ENCODE measurements at regions not wholly inside any gene's neighbourhood (a gene's known extent, or its start where the extent isn't known, plus 50 kb on each side); places are given as distances from the start of the nearest gene placed in this dataset.

DNA sequence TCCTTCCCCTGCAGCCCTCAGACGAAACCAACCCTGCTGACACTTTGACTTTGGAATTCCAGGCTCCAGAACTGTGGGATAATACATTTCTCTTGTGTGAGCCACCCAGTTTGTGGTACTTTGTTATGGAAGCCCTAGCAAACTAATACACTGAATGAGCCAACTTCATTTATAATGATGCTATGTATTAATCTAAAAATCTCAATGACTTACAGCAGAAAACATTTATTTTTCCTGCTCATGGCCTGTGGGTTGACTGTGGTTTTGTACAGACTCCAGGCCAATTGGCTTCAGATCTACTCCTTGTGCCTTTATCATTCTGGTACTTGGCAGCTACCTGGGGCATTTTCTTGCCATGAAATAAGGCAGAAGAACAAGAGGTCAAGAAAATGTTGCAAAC lies 152.4 kb downstream of the EBLN2 start:
- Histone ChIP-seq H4K5ac (ENCODE audit: insufficient read length, low read depth, low read length) (no peak overlapping the region), H2BK15ac (ENCODE audit: low read length) (no peak overlapping the region), H3K4me3 (ENCODE audit: extremely low read depth in 1 of 4, insufficient read depth in 2 of 4, low read depth in 3 of 4, low read length in 4 of 4) (no peak overlapping the region), H3K56ac (replicated peaks; ENCODE audit: insufficient read length, low read depth, low read length) (no peak overlapping the region), H3K4ac (replicated peaks; ENCODE audit: insufficient read length, low read depth, low read length) (no peak overlapping the region), H4K20me1 (replicated peaks in 1 of 2; ENCODE audit: control insufficient read depth in 1 of 2, insufficient read depth in 2 of 2, low read length in 2 of 2) (no peaks in the 10 kb centered on the region), H3K27ac (ENCODE audit: low read depth, low read length) (no peak overlapping the region), H4K91ac (replicated peaks; ENCODE audit: insufficient read length, low read length) (no peak overlapping the region), H3K4me1 (replicated peaks in 1 of 4; ENCODE audit: control insufficient read depth in 3 of 4, insufficient read depth in 4 of 4, low read length in 3 of 4) (no peaks in the 10 kb centered on the region), H2AK5ac (ENCODE audit: low read depth, low read length) (no peak overlapping the region), H2BK12ac (ENCODE audit: low read depth, low read length) (no peak overlapping the region), H3K18ac (ENCODE audit: extremely low read depth, low read length) (no peak overlapping the region), H2BK5ac (ENCODE audit: low read depth, low read length) (no peak overlapping the region), H4K8ac (ENCODE audit: extremely low read depth, insufficient read depth, low read length) (no peak overlapping the region), H3K9ac (replicated peaks in 1 of 4; ENCODE audit: extremely low read depth in 1 of 4, low read depth in 3 of 4, low read length in 3 of 4) (no peak overlapping the region), H2AFZ (ENCODE audit: low read length) (no peak overlapping the region), H3K14ac (ENCODE audit: insufficient read length) (no peak overlapping the region), H3K23ac (ENCODE audit: insufficient read length) (no peak overlapping the region), H3K9me3 (ENCODE audit: insufficient read depth in 2 of 2, low read depth in 1 of 2, low read length in 1 of 2) (no peaks in the 10 kb centered on the region), H3K79me1 (ENCODE audit: low read depth, low read length) (no peaks in the 10 kb centered on the region), H3K23me2 (ENCODE audit: low read depth, low read length) (no peaks in the 10 kb centered on the region), H3K27me3 (replicated peaks in 1 of 4; ENCODE audit: control insufficient read depth in 3 of 4, extremely low read depth in 1 of 4, insufficient read depth in 3 of 4, low read length in 3 of 4) (no peaks in the 10 kb centered on the region), H2BK120ac (replicated peaks; ENCODE audit: low read depth, low read length) (no peak overlapping the region), H3K79me2 (ENCODE audit: control insufficient read depth in 1 of 2, insufficient read depth in 2 of 2, low read length in 2 of 2) (no peaks in the 10 kb centered on the region), H3K4me2 (ENCODE audit: insufficient read depth in 1 of 2, low read depth in 2 of 2, low read length in 2 of 2) (no peak overlapping the region), H2BK20ac (ENCODE audit: low read length) (no peak overlapping the region), H3K36me3 (ENCODE audit: control insufficient read depth in 2 of 4, insufficient read depth in 4 of 4, low read length in 3 of 4) (no peaks in the 10 kb centered on the region)
- POLR2A ChIA-PET (ENCODE audit: partially characterized antibody): no interaction called here
- no peak for TF ChIP-seq KDM4A (IDR thresholded peaks at IDR 0.05; ENCODE audit: low read depth, low read length, severe bottlenecking)
- CTCF ChIA-PET (ENCODE audit: partially characterized antibody): interaction anchor here (1.3 kb wide), 1 partner anchor 11 kb away, joined by 3 read pairs; no protein-coding TSS in a partner anchor
- DNase-seq (ENCODE audit: low read depth in 1 of 2, low spot score in 2 of 2) (no peak), FAIRE-seq (no peak)
- 93% methylated on average over 1 of the region's 1 CpG; no CpG with 5 or more reads in 1 of the 2 experiments for WGBS, 2 experiments (ENCODE audit: extremely low coverage in 1 of 2, insufficient coverage in 1 of 2, insufficient read length in 1 of 2, insufficient replicate concordance in 2 of 2, low coverage in 1 of 2, low lambda C conversion rate in 2 of 2, missing lambda C conversion rate in 1 of 2)
